Fibroblast of villous mesenchyme (primary cell): ENCODE measurements at regions not wholly inside any gene's neighbourhood (a gene's known extent, or its start where the extent isn't known, plus 50 kb on each side); places are given as distances from the start of the nearest gene placed in this dataset.

Experiments
- DNase-seq: peaks from one replicate; pipeline ENCODE4 v3.0.0-alpha.2; 2010; ENCODE audit warnings: low read depth
- H3K4me3 ChIP-seq: 2 replicates; pipeline ENCODE4 v1.5.1; 2011; ENCODE audit warnings: low read depth, mild to moderate bottlenecking, low read length
- CTCF ChIP-seq: IDR thresholded peaks from 2 replicates; pipeline ENCODE4 v1.5.1; 2012; ENCODE audit warnings: low read depth, mild to moderate bottlenecking, low read length; ENCODE audit not compliant: insufficient read depth

- DNase-seq = peak; percentile 61
- H3K4me3 ChIP-seq = no peak overlapping the region
- TF ChIP-seq CTCF = no peak
Observed at GRCh38 chr2:188042412-188042811, 249.3 kb upstream of the GULP1 start.

- TF ChIP-seq CTCF = no peak
- no peak for DNase-seq
- no peak overlapping the region for H3K4me3 ChIP-seq
Observed at GRCh38 chr2:188045016-188045415, 246.7 kb upstream of the GULP1 start.

GRCh38 chr2:188046437-188046836 is 245.2 kb upstream of the GULP1 start:
- TF ChIP-seq CTCF = no peak
- DNase-seq = peak; percentile 50
- H3K4me3 ChIP-seq = no peak overlapping the region

- no peak for TF ChIP-seq CTCF
- DNase-seq = no peak
- no peak overlapping the region for H3K4me3 ChIP-seq
Observed at GRCh38 chr2:188047735-188048134, 243.9 kb upstream of the GULP1 start.

GRCh38 chr2:188050726-188051125 is 240.9 kb upstream of the GULP1 start:
- DNase-seq = peak; percentile 20

GRCh38 chr2:188051706-188052105 is 240.0 kb upstream of the GULP1 start:
- DNase-seq = peak; percentile 23
- no peak for TF ChIP-seq CTCF
- H3K4me3 ChIP-seq = no peak overlapping the region

More at GRCh38 chr2:188050726-188051125, 240.9 kb upstream of the GULP1 start:
- TF ChIP-seq CTCF = no peak
- no peak overlapping the region for H3K4me3 ChIP-seq

- TF ChIP-seq CTCF = peak; percentile 19
- no peak overlapping the region for H3K4me3 ChIP-seq
- DNase-seq = no peak
Observed at GRCh38 chr2:188065386-188065785, 226.3 kb upstream of the GULP1 start.
